GM23338 (cell line): ENCODE measurements at regions not wholly inside any gene's neighbourhood (a gene's known extent, or its start where the extent isn't known, plus 50 kb on each side); places are given as distances from the start of the nearest gene placed in this dataset.

Experiments
- ATAC-seq: fragments of 200-7000 bp; cut with Tn5 transposase; 3 replicates; pipeline ENCODE4 v1.9.1; 2020
- DNase-seq: peaks from one replicate; pipeline ENCODE4 v3.0.0-alpha.2; 2015; ENCODE audit warnings: low spot score
- H2AFZ ChIP-seq: fragments of 200-600 bp; sonication (generic); 2 replicates; pipeline ENCODE4 v1.8.0; 2016; ENCODE audit warnings: antibody characterized with exemption, mild to moderate bottlenecking, moderate library complexity
- H3F3A ChIP-seq: fragments of 200-600 bp; sonication (generic); replicated peaks from 2 replicates; pipeline ENCODE4 v1.8.0; 2017; ENCODE audit warnings: antibody characterized with exemption, mixed run types, low read depth
- H3K27ac ChIP-seq: fragments of 200-600 bp; sonication (generic); 2 replicates; pipeline ENCODE4 v1.6.1; 2016; ENCODE audit warnings: low read depth
- H3K27me3 ChIP-seq: fragments of 200-600 bp; sonication (generic); 2 replicates; pipeline ENCODE4 v1.8.0; 2016; ENCODE audit warnings: mild to moderate bottlenecking, mixed run types, moderate library complexity; ENCODE audit not compliant: insufficient read depth
- H3K36me3 ChIP-seq: fragments of 200-600 bp; sonication (generic); 2 replicates; pipeline ENCODE4 v1.8.0; 2016; ENCODE audit warnings: mild to moderate bottlenecking; ENCODE audit not compliant: insufficient read depth
- H3K4me1 ChIP-seq: fragments of 200-600 bp; sonication (generic); 2 replicates; pipeline ENCODE4 v1.8.0; 2016; ENCODE audit warnings: mild to moderate bottlenecking, moderate library complexity; ENCODE audit not compliant: insufficient read depth
- H3K4me2 ChIP-seq: fragments of 200-600 bp; sonication (generic); 2 replicates; pipeline ENCODE4 v1.7.1; 2017; ENCODE audit warnings: mixed run types
- H3K4me3 ChIP-seq: fragments of 200-600 bp; sonication (generic); 2 replicates; pipeline ENCODE4 v1.6.1; 2016; ENCODE audit warnings: mixed run types
- H3K79me2 ChIP-seq: fragments of 200-600 bp; sonication (generic); replicated peaks from 2 replicates; pipeline ENCODE4 v1.8.0; 2017; ENCODE audit warnings: mild to moderate bottlenecking; ENCODE audit not compliant: insufficient read depth
- H3K9me2 ChIP-seq: fragments of 200-600 bp; sonication (generic); 2 replicates; pipeline ENCODE4 v1.8.0; 2017; ENCODE audit not compliant: insufficient read depth
- H4K20me1 ChIP-seq: fragments of 200-600 bp; sonication (generic); replicated peaks from 2 replicates; pipeline ENCODE4 v1.8.0; 2017; ENCODE audit warnings: mild to moderate bottlenecking; ENCODE audit not compliant: insufficient read depth
- H3K27ac Mint-ChIP-seq: 2 replicates; pipeline ENCODE4 v1.8.0; 2020; ENCODE audit warnings: inconsistent platforms, mild to moderate bottlenecking, moderate library complexity, mixed read lengths
- H3K27me3 Mint-ChIP-seq: 3 replicates; pipeline ENCODE4 v1.8.0; 2022; ENCODE audit warnings: low read depth, mild to moderate bottlenecking, moderate library complexity, mixed read lengths, inconsistent platforms; ENCODE audit not compliant: insufficient read depth, poor library complexity
- H3K36me3 Mint-ChIP-seq: 3 replicates; pipeline ENCODE4 v1.8.0; 2021; ENCODE audit warnings: low read depth, mild to moderate bottlenecking, inconsistent platforms, moderate library complexity, mixed read lengths
- H3K4me1 Mint-ChIP-seq: 3 replicates; pipeline ENCODE4 v1.8.0; 2020; ENCODE audit warnings: mild to moderate bottlenecking, inconsistent platforms, mixed read lengths
- H3K4me3 Mint-ChIP-seq: 3 replicates; pipeline ENCODE4 v1.8.0; 2021; ENCODE audit warnings: moderate library complexity, mild to moderate bottlenecking, inconsistent platforms, mixed read lengths
- H3K9me3 Mint-ChIP-seq: 3 replicates; pipeline ENCODE4 v1.8.0; 2020; ENCODE audit warnings: moderate library complexity, mild to moderate bottlenecking, inconsistent platforms, mixed read lengths
- CREB1 ChIP-seq: fragments of 250-450 bp; sonication (Bioruptor Pico); IDR thresholded peaks from 2 replicates; pipeline ENCODE4 v1.5.0; 2020; ENCODE audit warnings: low read depth, mild to moderate bottlenecking, moderate library complexity
- EZH2 ChIP-seq: fragments of 200-600 bp; sonication (generic); IDR thresholded peaks from one replicate; pipeline ENCODE4 v1.8.0; 2017; ENCODE audit warnings: antibody characterized with exemption, mild to moderate bottlenecking, low read depth; ENCODE audit not compliant: unreplicated experiment
- EZH2phosphoT487 ChIP-seq: fragments of 200-600 bp; sonication (generic); IDR thresholded peaks from one replicate; pipeline ENCODE4 v1.8.1; 2018; ENCODE audit warnings: antibody characterized with exemption; ENCODE audit not compliant: unreplicated experiment
- JUNB ChIP-seq: IDR thresholded peaks from one replicate; pipeline ENCODE4 v1.6.1; 2016; ENCODE audit warnings: antibody characterized with exemption; ENCODE audit not compliant: unreplicated experiment
- NANOG ChIP-seq: IDR thresholded peaks from 2 replicates; pipeline ENCODE4 v1.6.1; 2016; ENCODE audit warnings: antibody characterized with exemption, borderline replicate concordance
- POLR2AphosphoS5 ChIP-seq: IDR thresholded peaks from 2 replicates; pipeline ENCODE4 v1.6.1; 2016; ENCODE audit warnings: antibody characterized with exemption, low read depth
- ZNF114 ChIP-seq: fragments of 250-450 bp; sonication (Bioruptor Pico); IDR thresholded peaks from 2 replicates; pipeline ENCODE4 v1.5.0; 2020; ENCODE audit warnings: mild to moderate bottlenecking, moderate library complexity
- ZNF331 ChIP-seq: fragments of 250-450 bp; sonication (Bioruptor Pico); IDR thresholded peaks from 2 replicates; pipeline ENCODE4 v1.5.0; 2020; ENCODE audit warnings: low read depth, mild to moderate bottlenecking, moderate library complexity
- TF ChIP-seq, protein P1 (sequence below): IDR thresholded peaks from one replicate; pipeline ENCODE4 v1.6.1; 2018; ENCODE audit warnings: antibody characterized with exemption; ENCODE audit not compliant: unreplicated experiment
- TF ChIP-seq, protein P2 (sequence below): IDR thresholded peaks from 2 replicates; pipeline ENCODE4 v1.6.1; 2016; ENCODE audit warnings: antibody characterized with exemption
- TF ChIP-seq, protein P3 (sequence below), 2 experiments: fragments of 200-600 bp in 1 of 2; sonication (generic) in 1 of 2; conservative IDR thresholded peaks; 2 replicates each; pipeline versions ENCODE4 v1.5.1 to v1.6.1; 2016 to 2017; ENCODE audit warnings: antibody characterized with exemption in 2 of 2, low read depth in 2 of 2, mild to moderate bottlenecking in 2 of 2, moderate library complexity in 1 of 2
- TF ChIP-seq, protein P4 (sequence below): fragments of 250-450 bp; sonication (Bioruptor Pico); IDR thresholded peaks from 2 replicates; pipeline ENCODE4 v1.5.0; 2020; ENCODE audit warnings: mild to moderate bottlenecking, moderate library complexity

DNA sequence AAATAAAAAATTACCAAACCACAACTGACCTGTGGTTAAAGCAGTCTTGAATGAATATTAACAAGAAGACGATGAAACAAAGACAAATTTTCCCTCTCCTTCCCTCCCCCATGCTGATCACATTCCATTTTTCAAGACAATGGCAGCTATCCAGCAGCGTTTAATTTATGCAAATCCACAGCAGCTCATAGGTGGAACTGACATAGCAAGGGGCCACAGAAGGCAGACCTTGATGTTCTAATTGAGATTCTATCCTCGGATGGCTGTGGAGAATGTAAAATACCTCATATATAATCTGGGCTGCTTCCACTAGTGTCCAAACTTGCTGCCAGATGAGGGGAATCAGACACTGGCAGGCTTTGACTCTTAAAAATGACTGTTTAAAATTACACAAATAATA lies 211.5 kb downstream of the CHRDL1 start (continued):
- TF ChIP-seq, protein P1, sequence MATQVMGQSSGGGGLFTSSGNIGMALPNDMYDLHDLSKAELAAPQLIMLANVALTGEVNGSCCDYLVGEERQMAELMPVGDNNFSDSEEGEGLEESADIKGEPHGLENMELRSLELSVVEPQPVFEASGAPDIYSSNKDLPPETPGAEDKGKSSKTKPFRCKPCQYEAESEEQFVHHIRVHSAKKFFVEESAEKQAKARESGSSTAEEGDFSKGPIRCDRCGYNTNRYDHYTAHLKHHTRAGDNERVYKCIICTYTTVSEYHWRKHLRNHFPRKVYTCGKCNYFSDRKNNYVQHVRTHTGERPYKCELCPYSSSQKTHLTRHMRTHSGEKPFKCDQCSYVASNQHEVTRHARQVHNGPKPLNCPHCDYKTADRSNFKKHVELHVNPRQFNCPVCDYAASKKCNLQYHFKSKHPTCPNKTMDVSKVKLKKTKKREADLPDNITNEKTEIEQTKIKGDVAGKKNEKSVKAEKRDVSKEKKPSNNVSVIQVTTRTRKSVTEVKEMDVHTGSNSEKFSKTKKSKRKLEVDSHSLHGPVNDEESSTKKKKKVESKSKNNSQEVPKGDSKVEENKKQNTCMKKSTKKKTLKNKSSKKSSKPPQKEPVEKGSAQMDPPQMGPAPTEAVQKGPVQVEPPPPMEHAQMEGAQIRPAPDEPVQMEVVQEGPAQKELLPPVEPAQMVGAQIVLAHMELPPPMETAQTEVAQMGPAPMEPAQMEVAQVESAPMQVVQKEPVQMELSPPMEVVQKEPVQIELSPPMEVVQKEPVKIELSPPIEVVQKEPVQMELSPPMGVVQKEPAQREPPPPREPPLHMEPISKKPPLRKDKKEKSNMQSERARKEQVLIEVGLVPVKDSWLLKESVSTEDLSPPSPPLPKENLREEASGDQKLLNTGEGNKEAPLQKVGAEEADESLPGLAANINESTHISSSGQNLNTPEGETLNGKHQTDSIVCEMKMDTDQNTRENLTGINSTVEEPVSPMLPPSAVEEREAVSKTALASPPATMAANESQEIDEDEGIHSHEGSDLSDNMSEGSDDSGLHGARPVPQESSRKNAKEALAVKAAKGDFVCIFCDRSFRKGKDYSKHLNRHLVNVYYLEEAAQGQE, result no peak
- TF ChIP-seq, protein P2, sequence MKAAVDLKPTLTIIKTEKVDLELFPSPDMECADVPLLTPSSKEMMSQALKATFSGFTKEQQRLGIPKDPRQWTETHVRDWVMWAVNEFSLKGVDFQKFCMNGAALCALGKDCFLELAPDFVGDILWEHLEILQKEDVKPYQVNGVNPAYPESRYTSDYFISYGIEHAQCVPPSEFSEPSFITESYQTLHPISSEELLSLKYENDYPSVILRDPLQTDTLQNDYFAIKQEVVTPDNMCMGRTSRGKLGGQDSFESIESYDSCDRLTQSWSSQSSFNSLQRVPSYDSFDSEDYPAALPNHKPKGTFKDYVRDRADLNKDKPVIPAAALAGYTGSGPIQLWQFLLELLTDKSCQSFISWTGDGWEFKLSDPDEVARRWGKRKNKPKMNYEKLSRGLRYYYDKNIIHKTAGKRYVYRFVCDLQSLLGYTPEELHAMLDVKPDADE, result no peak

DNA sequence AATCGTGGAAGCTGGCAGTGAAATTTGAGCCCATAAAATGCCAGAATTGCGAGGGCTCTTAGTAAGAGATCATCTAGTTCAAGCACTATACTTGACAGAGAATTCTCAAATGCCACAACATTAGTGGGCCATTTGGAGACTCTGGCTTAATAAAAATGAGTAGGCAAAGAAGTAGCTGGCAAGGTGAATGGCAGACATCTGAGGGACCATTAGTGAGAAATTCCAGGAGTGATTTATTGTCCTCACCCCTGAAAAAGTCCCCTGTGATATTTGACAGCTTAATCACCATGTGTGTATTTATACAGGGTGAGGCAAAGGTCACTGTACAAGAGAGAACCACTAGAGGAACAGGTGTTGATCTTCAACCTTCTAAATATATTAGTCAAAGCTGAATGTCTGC lies 207.5 kb downstream of the CHRDL1 start:
- no peak for TF ChIP-seq EZH2
- no peak for TF ChIP-seq JUNB
- TF ChIP-seq POLR2AphosphoS5, result no peak
- TF ChIP-seq, protein P3, sequence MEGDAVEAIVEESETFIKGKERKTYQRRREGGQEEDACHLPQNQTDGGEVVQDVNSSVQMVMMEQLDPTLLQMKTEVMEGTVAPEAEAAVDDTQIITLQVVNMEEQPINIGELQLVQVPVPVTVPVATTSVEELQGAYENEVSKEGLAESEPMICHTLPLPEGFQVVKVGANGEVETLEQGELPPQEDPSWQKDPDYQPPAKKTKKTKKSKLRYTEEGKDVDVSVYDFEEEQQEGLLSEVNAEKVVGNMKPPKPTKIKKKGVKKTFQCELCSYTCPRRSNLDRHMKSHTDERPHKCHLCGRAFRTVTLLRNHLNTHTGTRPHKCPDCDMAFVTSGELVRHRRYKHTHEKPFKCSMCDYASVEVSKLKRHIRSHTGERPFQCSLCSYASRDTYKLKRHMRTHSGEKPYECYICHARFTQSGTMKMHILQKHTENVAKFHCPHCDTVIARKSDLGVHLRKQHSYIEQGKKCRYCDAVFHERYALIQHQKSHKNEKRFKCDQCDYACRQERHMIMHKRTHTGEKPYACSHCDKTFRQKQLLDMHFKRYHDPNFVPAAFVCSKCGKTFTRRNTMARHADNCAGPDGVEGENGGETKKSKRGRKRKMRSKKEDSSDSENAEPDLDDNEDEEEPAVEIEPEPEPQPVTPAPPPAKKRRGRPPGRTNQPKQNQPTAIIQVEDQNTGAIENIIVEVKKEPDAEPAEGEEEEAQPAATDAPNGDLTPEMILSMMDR (conservative IDR thresholded peaks at IDR 0.05; ENCODE audit: low read depth in 2 of 2), result no peak
- no peak for TF ChIP-seq ZNF331 (CRISPR knock-in tag)
- TF ChIP-seq, protein P4, sequence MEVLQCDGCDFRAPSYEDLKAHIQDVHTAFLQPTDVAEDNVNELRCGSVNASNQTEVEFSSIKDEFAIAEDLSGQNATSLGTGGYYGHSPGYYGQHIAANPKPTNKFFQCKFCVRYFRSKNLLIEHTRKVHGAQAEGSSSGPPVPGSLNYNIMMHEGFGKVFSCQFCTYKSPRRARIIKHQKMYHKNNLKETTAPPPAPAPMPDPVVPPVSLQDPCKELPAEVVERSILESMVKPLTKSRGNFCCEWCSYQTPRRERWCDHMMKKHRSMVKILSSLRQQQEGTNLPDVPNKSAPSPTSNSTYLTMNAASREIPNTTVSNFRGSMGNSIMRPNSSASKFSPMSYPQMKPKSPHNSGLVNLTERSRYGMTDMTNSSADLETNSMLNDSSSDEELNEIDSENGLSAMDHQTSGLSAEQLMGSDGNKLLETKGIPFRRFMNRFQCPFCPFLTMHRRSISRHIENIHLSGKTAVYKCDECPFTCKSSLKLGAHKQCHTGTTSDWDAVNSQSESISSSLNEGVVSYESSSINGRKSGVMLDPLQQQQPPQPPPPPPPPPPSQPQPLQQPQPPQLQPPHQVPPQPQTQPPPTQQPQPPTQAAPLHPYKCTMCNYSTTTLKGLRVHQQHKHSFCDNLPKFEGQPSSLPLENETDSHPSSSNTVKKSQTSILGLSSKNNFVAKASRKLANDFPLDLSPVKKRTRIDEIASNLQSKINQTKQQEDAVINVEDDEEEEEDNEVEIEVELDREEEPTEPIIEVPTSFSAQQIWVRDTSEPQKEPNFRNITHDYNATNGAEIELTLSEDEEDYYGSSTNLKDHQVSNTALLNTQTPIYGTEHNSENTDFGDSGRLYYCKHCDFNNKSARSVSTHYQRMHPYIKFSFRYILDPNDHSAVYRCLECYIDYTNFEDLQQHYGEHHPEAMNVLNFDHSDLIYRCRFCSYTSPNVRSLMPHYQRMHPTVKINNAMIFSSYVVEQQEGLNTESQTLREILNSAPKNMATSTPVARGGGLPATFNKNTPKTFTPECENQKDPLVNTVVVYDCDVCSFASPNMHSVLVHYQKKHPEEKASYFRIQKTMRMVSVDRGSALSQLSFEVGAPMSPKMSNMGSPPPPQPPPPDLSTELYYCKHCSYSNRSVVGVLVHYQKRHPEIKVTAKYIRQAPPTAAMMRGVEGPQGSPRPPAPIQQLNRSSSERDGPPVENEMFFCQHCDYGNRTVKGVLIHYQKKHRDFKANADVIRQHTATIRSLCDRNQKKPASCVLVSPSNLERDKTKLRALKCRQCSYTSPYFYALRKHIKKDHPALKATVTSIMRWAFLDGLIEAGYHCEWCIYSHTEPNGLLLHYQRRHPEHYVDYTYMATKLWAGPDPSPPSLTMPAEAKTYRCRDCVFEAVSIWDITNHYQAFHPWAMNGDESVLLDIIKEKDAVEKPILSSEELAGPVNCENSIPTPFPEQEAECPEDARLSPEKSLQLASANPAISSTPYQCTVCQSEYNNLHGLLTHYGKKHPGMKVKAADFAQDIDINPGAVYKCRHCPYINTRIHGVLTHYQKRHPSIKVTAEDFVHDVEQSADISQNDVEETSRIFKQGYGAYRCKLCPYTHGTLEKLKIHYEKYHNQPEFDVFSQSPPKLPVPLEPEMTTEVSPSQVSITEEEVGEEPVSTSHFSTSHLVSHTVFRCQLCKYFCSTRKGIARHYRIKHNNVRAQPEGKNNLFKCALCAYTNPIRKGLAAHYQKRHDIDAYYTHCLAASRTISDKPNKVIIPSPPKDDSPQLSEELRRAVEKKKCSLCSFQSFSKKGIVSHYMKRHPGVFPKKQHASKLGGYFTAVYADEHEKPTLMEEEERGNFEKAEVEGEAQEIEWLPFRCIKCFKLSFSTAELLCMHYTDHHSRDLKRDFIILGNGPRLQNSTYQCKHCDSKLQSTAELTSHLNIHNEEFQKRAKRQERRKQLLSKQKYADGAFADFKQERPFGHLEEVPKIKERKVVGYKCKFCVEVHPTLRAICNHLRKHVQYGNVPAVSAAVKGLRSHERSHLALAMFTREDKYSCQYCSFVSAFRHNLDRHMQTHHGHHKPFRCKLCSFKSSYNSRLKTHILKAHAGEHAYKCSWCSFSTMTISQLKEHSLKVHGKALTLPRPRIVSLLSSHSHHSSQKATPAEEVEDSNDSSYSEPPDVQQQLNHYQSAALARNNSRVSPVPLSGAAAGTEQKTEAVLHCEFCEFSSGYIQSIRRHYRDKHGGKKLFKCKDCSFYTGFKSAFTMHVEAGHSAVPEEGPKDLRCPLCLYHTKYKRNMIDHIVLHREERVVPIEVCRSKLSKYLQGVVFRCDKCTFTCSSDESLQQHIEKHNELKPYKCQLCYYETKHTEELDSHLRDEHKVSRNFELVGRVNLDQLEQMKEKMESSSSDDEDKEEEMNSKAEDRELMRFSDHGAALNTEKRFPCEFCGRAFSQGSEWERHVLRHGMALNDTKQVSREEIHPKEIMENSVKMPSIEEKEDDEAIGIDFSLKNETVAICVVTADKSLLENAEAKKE (CRISPR knock-in tag), result no peak
- TF ChIP-seq EZH2phosphoT487, result no peak
- no peak for TF ChIP-seq ZNF114 (CRISPR knock-in tag)
- no peak for TF ChIP-seq NANOG
- no peak for TF ChIP-seq CREB1 (CRISPR knock-in tag)
- no peaks in the 10 kb centered on the region; the same call in 2 of the 3 replicates for H3K9me3 Mint-ChIP-seq
- no peak overlapping the region for H3K4me3 Mint-ChIP-seq
- H3F3A ChIP-seq, result no peaks in the 10 kb centered on the region
- no peaks in the 10 kb centered on the region for H3K9me2 ChIP-seq
- no peaks in the 10 kb centered on the region for H3K27me3 Mint-ChIP-seq
- H3K27ac Mint-ChIP-seq, result no peak overlapping the region
- no peak overlapping the region for H3K4me3 ChIP-seq
- H2AFZ ChIP-seq, result no peak overlapping the region
- no peaks in the 10 kb centered on the region for H3K79me2 ChIP-seq
- no peaks in the 10 kb centered on the region for H4K20me1 ChIP-seq
- H3K4me1 Mint-ChIP-seq, result peaks cover 22% of the 10 kb centered on the region; the same call in 2 of the 3 replicates
- no peaks in the 10 kb centered on the region for H3K27me3 ChIP-seq
- no peak for DNase-seq
- no peak overlapping the region for H3K4me2 ChIP-seq
- H3K36me3 Mint-ChIP-seq, result peaks cover 2% of the 10 kb centered on the region; the same call in 2 of the 3 replicates
- no peak overlapping the region for H3K27ac ChIP-seq
- no peak for ATAC-seq
- 0 out of 2 replicates have a peak, but pooled peaks cover 7% of the 10 kb centered on the region for H3K4me1 ChIP-seq
- H3K36me3 ChIP-seq, result no peaks in the 10 kb centered on the region
